GM21528 (cell line): ENCODE measurements at regions not wholly inside any gene's neighbourhood (a gene's known extent, or its start where the extent isn't known, plus 50 kb on each side); places are given as distances from the start of the nearest gene placed in this dataset.

Experiments
- ATAC-seq: cut with Tn5 transposase; IDR thresholded peaks from one replicate; pipeline ENCODE4 v1.9.1; 2021; ENCODE audit warnings: mild to moderate bottlenecking, moderate library complexity; ENCODE audit not compliant: unreplicated experiment, low FRiP score

DNA sequence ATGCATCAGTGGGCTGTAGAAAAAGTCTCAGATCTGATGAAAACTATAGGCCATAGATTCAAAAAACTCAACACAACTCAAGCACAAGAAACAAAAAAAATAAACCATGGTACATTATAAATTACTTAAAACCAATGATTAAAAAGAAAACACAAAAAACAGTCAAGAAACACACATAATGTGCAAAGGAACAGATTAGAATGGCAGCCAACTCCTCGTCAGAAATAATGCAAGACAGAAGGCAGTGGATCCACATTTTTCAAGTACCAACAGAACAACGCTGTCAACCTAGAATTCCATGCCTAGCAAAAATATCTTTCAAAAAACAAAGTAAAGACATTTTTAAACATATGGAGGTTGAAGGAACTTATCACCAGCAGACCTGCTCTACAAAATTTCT, 69.7 kb downstream of the PSMB1 start:
- no peak for ATAC-seq

GRCh38 chr6:170480050-170480692, 72.9 kb downstream of the PSMB1 start:
- no peak for ATAC-seq

- ATAC-seq: no peak
These were observed 76.7 kb downstream of the PSMB1 start for GRCh38 chr6:170476360-170476759.

GRCh38 chr6:170475118-170475517, 78.0 kb downstream of the PSMB1 start:
- ATAC-seq: no peak

- ATAC-seq: no peak
These were observed 79.3 kb downstream of the PSMB1 start for GRCh38 chr6:170473801-170474200.

DNA sequence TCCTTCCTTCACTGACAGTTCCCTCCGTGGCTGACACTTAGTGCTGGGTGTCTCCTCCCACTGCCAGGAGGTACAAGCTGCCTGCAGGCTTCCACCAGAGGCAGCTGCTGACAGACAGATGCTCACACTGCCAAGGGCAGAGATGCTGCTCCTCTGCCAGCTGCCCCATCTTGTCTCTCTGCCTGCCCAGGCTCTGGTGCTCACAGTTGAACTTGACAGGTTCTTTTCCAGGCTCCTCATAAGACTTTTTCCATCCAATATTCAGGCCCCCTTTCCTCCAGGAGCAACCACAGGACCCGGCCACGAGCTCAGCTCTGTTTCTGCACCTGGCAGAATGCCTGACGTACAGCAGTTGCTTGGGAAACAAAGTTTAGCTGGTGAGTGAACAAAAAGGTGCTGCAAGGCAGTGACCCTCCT, 79.8 kb downstream of the PSMB1 start:
- ATAC-seq: no peak

DNA sequence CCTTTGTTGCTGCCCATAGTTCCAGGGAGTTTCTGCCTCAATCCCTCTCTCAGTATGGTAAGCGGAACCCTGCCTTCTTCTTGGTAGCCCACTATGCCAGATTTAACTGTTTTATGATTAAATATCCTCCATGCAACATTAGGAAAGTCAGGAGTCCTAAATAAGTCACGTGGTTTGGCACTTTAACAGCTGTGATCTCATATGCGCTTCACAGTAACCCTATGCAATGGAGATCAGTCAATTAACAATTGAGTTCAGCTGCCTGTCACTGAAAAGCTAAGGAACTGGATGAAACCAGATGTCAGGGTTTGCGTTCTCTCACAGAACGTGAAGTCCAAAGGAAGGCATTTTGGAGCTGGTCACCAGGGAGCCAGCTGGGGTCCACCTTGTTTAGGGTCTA, 81.6 kb downstream of the PSMB1 start:
- ATAC-seq: no peak

- no peak for ATAC-seq
These were observed 82.4 kb downstream of the PSMB1 start for GRCh38 chr6:170470734-170471133.

GRCh38 chr6:170464524-170464979, 88.6 kb downstream of the PSMB1 start:
- no peak for ATAC-seq

- ATAC-seq: no peak
These were observed 89.0 kb downstream of the PSMB1 start for GRCh38 chr6:170464080-170464479.

DNA sequence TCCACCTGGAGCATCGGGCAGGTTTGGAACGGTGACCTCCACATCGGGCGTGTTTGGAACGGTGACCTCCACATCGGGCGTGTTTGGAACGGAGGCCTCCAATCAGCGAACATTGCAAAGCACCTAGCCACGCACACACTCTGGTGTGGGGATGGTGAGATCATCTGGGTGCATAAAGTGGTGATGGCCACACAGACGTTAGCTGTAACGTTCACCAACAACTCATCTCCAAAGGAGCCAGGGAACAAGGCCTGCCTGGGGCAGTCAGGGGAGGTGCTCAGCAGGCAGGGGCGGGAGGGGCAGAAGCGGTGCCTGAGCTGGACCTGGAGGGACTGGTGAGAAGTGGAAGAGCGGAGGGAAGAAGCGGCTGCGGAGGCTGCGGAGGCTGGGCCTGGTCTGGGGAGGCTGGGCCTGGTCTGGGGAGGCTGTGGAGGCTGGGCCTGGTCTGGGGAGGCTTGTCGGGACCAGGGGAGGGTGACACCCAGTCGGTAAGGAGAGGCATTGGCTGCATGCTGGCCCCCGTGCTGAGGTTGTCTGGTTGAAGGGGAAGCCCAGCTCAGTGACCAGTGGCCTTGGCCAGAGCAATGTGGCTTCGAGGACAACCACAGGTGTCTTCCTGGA, 89.9 kb downstream of the PSMB1 start:
- ATAC-seq: no peak

- no peak for ATAC-seq
These were observed 90.6 kb downstream of the PSMB1 start for GRCh38 chr6:170462366-170463020.

- ATAC-seq: no peak
These were observed 91.3 kb downstream of the PSMB1 start for GRCh38 chr6:170461556-170462365.

DNA sequence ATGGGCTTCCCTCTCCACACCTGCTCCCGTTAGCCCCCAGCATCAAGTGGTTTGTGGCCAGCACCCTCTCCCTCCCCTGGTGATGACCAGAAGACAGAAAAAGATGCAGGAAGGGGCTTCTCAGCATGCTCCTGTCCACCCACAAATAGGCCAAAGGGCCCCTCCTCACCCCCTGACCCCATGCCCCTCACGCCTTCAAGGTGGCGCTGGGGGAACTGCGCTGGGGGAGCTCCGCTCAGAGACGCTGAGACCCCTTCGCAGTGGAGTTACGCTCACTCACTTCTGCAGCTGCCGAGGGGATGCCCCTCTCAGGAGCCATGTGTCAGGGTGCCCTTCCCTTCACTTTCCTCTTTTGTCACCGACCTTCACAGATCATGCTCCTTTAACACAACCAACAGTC, 92.0 kb downstream of the PSMB1 start:
- no peak for ATAC-seq

GRCh38 chr6:170460641-170461040, 92.5 kb downstream of the PSMB1 start:
- ATAC-seq: no peak

- ATAC-seq: peak; percentile 67
These were observed 93.7 kb downstream of the PSMB1 start for GRCh38 chr6:170459451-170459850.

DNA sequence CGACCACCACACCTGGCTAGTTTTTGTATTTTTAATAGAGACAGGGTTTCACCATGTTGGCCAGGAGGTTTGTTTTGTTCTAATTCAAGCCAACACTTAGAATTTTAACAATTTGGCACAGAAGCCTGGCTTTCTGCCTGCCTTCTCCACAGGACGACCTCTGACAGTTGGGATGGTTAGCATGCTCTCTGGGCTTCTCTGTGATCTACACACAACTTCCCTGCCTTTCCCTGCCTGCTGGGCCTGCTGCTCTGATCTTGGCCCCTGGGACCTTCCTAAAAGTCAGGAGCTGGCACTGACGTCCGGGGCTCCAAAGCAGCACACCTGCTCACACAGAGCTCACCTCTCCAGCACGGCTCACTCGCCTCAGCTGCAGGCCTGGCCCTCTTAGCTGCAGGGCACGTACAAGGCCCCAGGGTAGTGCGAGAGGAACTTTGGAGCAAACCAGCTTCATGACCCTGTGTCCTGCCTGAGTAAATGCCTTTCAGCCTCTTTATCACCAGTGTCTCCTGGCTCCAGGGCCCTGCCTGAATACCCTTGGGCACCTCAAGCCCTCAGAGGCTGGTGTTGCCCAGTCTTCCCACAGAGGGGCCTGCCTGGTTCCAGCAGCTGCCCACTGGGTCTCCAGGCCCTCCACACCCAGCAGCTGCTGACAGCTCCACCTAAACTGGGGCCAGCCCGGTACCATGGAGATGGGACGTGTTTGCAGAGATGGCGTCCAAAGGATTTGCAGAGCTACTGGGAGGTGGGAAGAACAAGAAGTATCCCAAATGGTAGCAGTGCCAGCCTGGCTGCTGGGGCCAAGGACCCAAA, 96.0 kb downstream of the PSMB1 start:
- ATAC-seq: no peak
